Stimulated activated CD4-positive, alpha-beta T cell treated with anti-CD3 and anti-CD28 coated beads, Interleukin-12 subunit alpha, Interleukin-12 subunit beta, amount 100 ng/mL, for 48 hours (primary cell): ENCODE measurements at regions not wholly inside any gene's neighbourhood (a gene's known extent, or its start where the extent isn't known, plus 50 kb on each side); places are given as distances from the start of the nearest gene placed in this dataset.

Experiments
- DNase-seq, 3 donors: peaks; one replicate each; pipeline ENCODE4 v3.0.0-alpha.2; 2020; ENCODE audit warnings: low read depth in 2 of 3, low spot score in 1 of 3

- DNase-seq: no peak
Observed at GRCh38 chr5:143506836-143507552, 103.5 kb upstream of the NR3C1 start.

GRCh38 chr5:143505934-143506333, 102.4 kb upstream of the NR3C1 start:
- DNase-seq: no peak

GRCh38 chr5:143505354-143505753, 101.9 kb upstream of the NR3C1 start:
- no peak for DNase-seq

GRCh38 chr5:143501310-143502044, 98.0 kb upstream of the NR3C1 start:
- no peak for DNase-seq

- no peak for DNase-seq
Observed at GRCh38 chr5:143499480-143500114, 96.1 kb upstream of the NR3C1 start.

- DNase-seq: no peak
Observed at GRCh38 chr5:143498821-143499220, 95.3 kb upstream of the NR3C1 start.

- no peak for DNase-seq
Observed at GRCh38 chr5:143497749-143498148, 94.3 kb upstream of the NR3C1 start.

- DNase-seq: no peak
Observed at GRCh38 chr5:143496943-143497342, 93.5 kb upstream of the NR3C1 start.

- no peak for DNase-seq
Observed at GRCh38 chr5:143495821-143496275, 92.4 kb upstream of the NR3C1 start.

- DNase-seq: no peak
Observed at GRCh38 chr5:143495110-143495509, 91.6 kb upstream of the NR3C1 start.

- DNase-seq: no peak
Observed at GRCh38 chr5:143494595-143494994, 91.1 kb upstream of the NR3C1 start.

GRCh38 chr5:143494162-143494561, 90.7 kb upstream of the NR3C1 start:
- DNase-seq: no peak

GRCh38 chr5:143492783-143493182, 89.3 kb upstream of the NR3C1 start:
- DNase-seq: no peak

GRCh38 chr5:143491646-143492045, 88.2 kb upstream of the NR3C1 start:
- DNase-seq: no peak

- DNase-seq: no peak
Observed at GRCh38 chr5:143488381-143488780, 84.9 kb upstream of the NR3C1 start.

- DNase-seq: no peak
Observed at GRCh38 chr5:143484601-143485000, 81.1 kb upstream of the NR3C1 start.

- no peak for DNase-seq
Observed at GRCh38 chr5:143481697-143482531, 78.4 kb upstream of the NR3C1 start.

GRCh38 chr5:143480001-143480400, 76.5 kb upstream of the NR3C1 start:
- DNase-seq: no peak

- DNase-seq: no peak
Observed at GRCh38 chr5:143479394-143479793, 75.9 kb upstream of the NR3C1 start.

- DNase-seq: no peak
Observed at GRCh38 chr5:143476601-143477211, 73.2 kb upstream of the NR3C1 start.

- DNase-seq: no peak
Observed at GRCh38 chr5:143474616-143475015, 71.1 kb upstream of the NR3C1 start.
